Mesenchymal stem cell (in vitro differentiated cells and primary cell): ENCODE measurements at regions not wholly inside any gene's neighbourhood (a gene's known extent, or its start where the extent isn't known, plus 50 kb on each side); places are given as distances from the start of the nearest gene placed in this dataset.

Experiments
- DNase-seq: peaks from one replicate; pipeline ENCODE4 v3.0.0-alpha.2; 2013
- H2AFZ ChIP-seq: one replicate; pipeline ENCODE4 v1.6.1; 2013; ENCODE audit warnings: low read depth, mild to moderate bottlenecking, control low read depth, inconsistent platforms, low read length, moderate library complexity
- H2AK5ac ChIP-seq: 2 replicates; pipeline ENCODE4 v1.6.1; 2013; ENCODE audit warnings: low read length, moderate library complexity, mild to moderate bottlenecking, inconsistent platforms; ENCODE audit not compliant: severe bottlenecking
- H2BK120ac ChIP-seq: one replicate; pipeline ENCODE4 v1.6.1; 2013; ENCODE audit warnings: low read depth, mild to moderate bottlenecking, inconsistent platforms, low read length, moderate library complexity
- H2BK12ac ChIP-seq, 2 experiments: one replicate each; pipeline ENCODE4 v1.6.1; 2013; ENCODE audit warnings: inconsistent platforms in 2 of 2, low read length in 2 of 2, mild to moderate bottlenecking in 2 of 2, moderate library complexity in 2 of 2, control low read depth in 1 of 2
- H2BK15ac ChIP-seq: one replicate; pipeline ENCODE4 v1.6.1; 2013; ENCODE audit warnings: mild to moderate bottlenecking, low read depth, inconsistent platforms; ENCODE audit not compliant: poor library complexity, severe bottlenecking
- H2BK5ac ChIP-seq: 2 replicates; pipeline ENCODE4 v1.6.1; 2013; ENCODE audit warnings: low read depth, mild to moderate bottlenecking, low read length, control low read depth, inconsistent platforms; ENCODE audit not compliant: poor library complexity, severe bottlenecking
- H3K14ac ChIP-seq, 2 experiments: one replicate each; pipeline ENCODE4 v1.6.1; 2013; ENCODE audit warnings: inconsistent platforms in 2 of 2, low read length in 2 of 2, control low read depth in 1 of 2, mild to moderate bottlenecking in 1 of 2, moderate library complexity in 1 of 2
- H3K18ac ChIP-seq, 2 experiments: one replicate each; pipeline ENCODE4 v1.6.1; 2013; ENCODE audit warnings: inconsistent platforms in 2 of 2, low read length in 2 of 2, control low read depth in 1 of 2, low read depth in 1 of 2, mild to moderate bottlenecking in 1 of 2
- H3K23ac ChIP-seq, 2 experiments: one replicate each; pipeline ENCODE4 v1.6.1; 2013; ENCODE audit warnings: inconsistent platforms in 2 of 2, low read length in 2 of 2, mild to moderate bottlenecking in 2 of 2, moderate library complexity in 2 of 2, control low read depth in 1 of 2
- H3K27ac ChIP-seq: 2 replicates; pipeline ENCODE4 v1.5.1; 2013; ENCODE audit warnings: mild to moderate bottlenecking, moderate library complexity, low read length, control low read depth, inconsistent platforms; ENCODE audit not compliant: poor library complexity, severe bottlenecking
- H3K27me3 ChIP-seq, 2 experiments: 2 replicates each; pipeline versions ENCODE4 v1.6.1 to v1.7.0; 2013; ENCODE audit warnings: low read length in 2 of 2, mild to moderate bottlenecking in 2 of 2, moderate library complexity in 2 of 2, control low read depth in 1 of 2, inconsistent platforms in 1 of 2; ENCODE audit not compliant: control insufficient read depth in 1 of 2, insufficient read depth in 1 of 2
- H3K36me3 ChIP-seq, 2 experiments: 2 replicates each; pipeline versions ENCODE4 v1.6.1 to v1.7.0; 2013; ENCODE audit warnings: low read length in 2 of 2, control low read depth in 1 of 2, inconsistent platforms in 1 of 2, low read depth in 1 of 2, mild to moderate bottlenecking in 1 of 2; ENCODE audit not compliant: insufficient read depth in 2 of 2, control insufficient read depth in 1 of 2
- H3K4ac ChIP-seq, 2 experiments: one replicate each; pipeline ENCODE4 v1.6.1; 2013; ENCODE audit warnings: inconsistent platforms in 2 of 2, low read length in 2 of 2, mild to moderate bottlenecking in 2 of 2, moderate library complexity in 2 of 2, control low read depth in 1 of 2, low read depth in 1 of 2
- H3K4me1 ChIP-seq: 2 replicates; pipeline ENCODE4 v1.6.1; 2013; ENCODE audit warnings: low read depth, low read length, control low read depth; ENCODE audit not compliant: control insufficient read depth, insufficient read depth
- H3K4me2 ChIP-seq: 2 replicates; pipeline ENCODE4 v1.6.1; 2013; ENCODE audit warnings: low read length, mild to moderate bottlenecking, inconsistent platforms; ENCODE audit not compliant: poor library complexity, severe bottlenecking
- H3K4me3 ChIP-seq, 2 experiments: 2 replicates each; pipeline versions ENCODE4 v1.5.1 to v1.7.0; 2013; ENCODE audit warnings: low read length in 2 of 2, mild to moderate bottlenecking in 2 of 2, control low read depth in 1 of 2, low read depth in 1 of 2; ENCODE audit not compliant: insufficient read depth in 1 of 2
- H3K79me1 ChIP-seq: replicated peaks from 2 replicates; pipeline ENCODE4 v1.6.1; 2013; ENCODE audit warnings: mild to moderate bottlenecking, control low read depth, low read length, inconsistent platforms; ENCODE audit not compliant: poor library complexity, severe bottlenecking
- H3K9ac ChIP-seq: 2 replicates; pipeline ENCODE4 v1.7.0; 2013; ENCODE audit warnings: mild to moderate bottlenecking, low read length, moderate library complexity
- H3K9me3 ChIP-seq: 2 replicates; pipeline ENCODE4 v1.7.0; 2013; ENCODE audit warnings: mild to moderate bottlenecking, low read length; ENCODE audit not compliant: control insufficient read depth
- H4K8ac ChIP-seq: one replicate; pipeline ENCODE4 v1.6.1; 2013; ENCODE audit warnings: inconsistent platforms, mild to moderate bottlenecking, low read length, moderate library complexity
- H4K91ac ChIP-seq: one replicate; pipeline ENCODE4 v1.6.1; 2013; ENCODE audit warnings: mild to moderate bottlenecking, low read length, inconsistent platforms
- WGBS: methylation state at CpG from one replicate; pipeline ENCODE4 v1.1.7; 2013; ENCODE audit warnings: mixed read lengths; 5-methylcytosine and 5-hydroxymethylcytosine counted together

DNA sequence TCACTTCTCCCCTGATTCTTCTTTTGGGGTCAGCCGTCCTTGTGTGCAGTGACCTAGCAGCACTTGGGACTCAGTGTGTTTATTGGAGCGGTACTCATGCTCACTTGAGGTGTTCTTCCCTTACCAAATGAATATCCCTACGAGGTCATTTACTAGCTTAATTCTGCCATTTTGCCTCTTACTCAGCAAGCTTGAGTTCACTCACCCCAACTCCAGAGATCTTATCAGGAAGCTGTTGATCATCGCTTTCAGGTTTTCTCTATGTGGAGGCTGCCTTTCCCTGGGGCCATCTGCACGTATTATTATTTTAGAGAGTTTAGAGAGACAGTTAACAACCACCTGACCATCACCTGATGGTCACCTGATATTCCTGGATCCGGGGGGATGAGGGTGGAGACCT lies 1466.0 kb upstream of the GOT2 start:
- WGBS = 77% methylated on average over 6 of the region's 6 CpGs
- no peak overlapping the region for H3K4me2 ChIP-seq

DNA sequence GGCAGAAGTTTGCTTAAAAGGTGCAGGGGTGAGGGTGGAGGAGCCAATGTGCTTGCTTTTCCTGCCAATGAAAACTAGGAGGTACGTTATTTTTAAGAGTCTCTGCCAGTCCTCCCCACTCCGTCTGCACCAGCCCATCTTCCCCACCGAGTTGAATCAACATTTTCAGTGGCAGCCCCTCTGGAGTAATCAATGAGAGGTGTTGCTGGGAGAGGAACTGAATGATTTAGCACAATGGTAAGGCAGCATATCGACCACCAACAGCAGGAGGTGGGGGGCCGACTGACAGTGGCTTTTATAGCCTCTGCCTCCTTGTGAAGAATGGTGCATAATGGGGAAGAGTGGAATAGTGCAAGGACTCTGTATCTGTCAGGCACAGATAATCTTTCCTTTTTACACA lies 1465.0 kb upstream of the GOT2 start:
- Histone ChIP-seq H3K27ac (no peak overlapping the region), H3K4me3 (no peak overlapping the region), H2BK12ac (no peak overlapping the region), H2BK15ac (no peak overlapping the region), H4K8ac (no peak overlapping the region), H3K9ac (no peak overlapping the region), H2BK5ac (no peak overlapping the region), H2AK5ac (no peak overlapping the region), H3K79me1 (no peaks in the 10 kb centered on the region), H2AFZ (no peak overlapping the region), H3K4me2 (no peak overlapping the region), H3K4ac (no peak overlapping the region), H3K4me1 (no peaks in the 10 kb centered on the region), H3K36me3 (no peaks in the 10 kb centered on the region), H4K91ac (peak overlapping the region; percentile 27), H3K18ac (no peak overlapping the region), H3K9me3 (no peaks in the 10 kb centered on the region), H3K27me3 (peaks cover 0 to 9% of the 10 kb centered on the region in 2 experiments), H2BK120ac (no peak overlapping the region), H3K23ac (no peak overlapping the region), H3K14ac (no peak overlapping the region)
- DNase-seq = no peak
- WGBS = 2% methylated on average over 2 of the region's 5 CpGs

More for the DNA sequence above, 1466.0 kb upstream of the GOT2 start:
- H3K14ac ChIP-seq = no peak overlapping the region
- no peaks in the 10 kb centered on the region for H3K9me3 ChIP-seq
- no peaks in the 10 kb centered on the region for H3K79me1 ChIP-seq
- H3K4me1 ChIP-seq = no peaks in the 10 kb centered on the region
- no peaks in the 10 kb centered on the region for H3K36me3 ChIP-seq
- no peak overlapping the region for H2BK12ac ChIP-seq
- no peak overlapping the region for H3K4ac ChIP-seq
- H3K27me3 ChIP-seq = peaks cover 0 to 9% of the 10 kb centered on the region in 2 experiments
- DNase-seq = no peak
- no peak overlapping the region for H3K23ac ChIP-seq
- H4K8ac ChIP-seq = no peak overlapping the region
- H2BK120ac ChIP-seq = no peak overlapping the region
- H2AK5ac ChIP-seq = no peak overlapping the region
- H2BK15ac ChIP-seq = no peak overlapping the region
- H3K18ac ChIP-seq = no peak overlapping the region
- no peak overlapping the region for H3K9ac ChIP-seq
- H2AFZ ChIP-seq = no peak overlapping the region
- H2BK5ac ChIP-seq = no peak overlapping the region
- H3K4me3 ChIP-seq = no peak overlapping the region
- H3K27ac ChIP-seq = no peak overlapping the region
- no peak overlapping the region for H4K91ac ChIP-seq

DNA sequence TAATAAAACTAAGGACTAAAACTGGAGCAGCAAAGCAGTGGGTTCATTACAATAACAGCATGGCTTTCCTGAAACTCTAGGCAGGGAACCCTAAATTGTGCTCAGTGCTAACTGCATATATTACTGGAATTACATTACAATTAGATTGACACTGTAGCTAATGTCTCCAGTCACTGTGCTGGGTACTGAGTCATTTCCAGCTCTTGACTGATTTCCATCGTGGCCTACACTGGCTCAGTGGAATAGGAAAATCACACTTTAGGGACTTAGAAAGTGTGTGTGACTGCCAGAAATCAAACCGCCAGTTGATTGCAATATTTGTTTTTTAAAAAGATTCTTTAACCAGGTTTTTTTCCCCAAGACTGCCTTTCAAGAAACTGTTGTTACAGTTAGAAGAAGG lies 1447.4 kb upstream of the GOT2 start:
- Histone ChIP-seq H2BK5ac (no peak overlapping the region), H2AK5ac (no peak overlapping the region), H3K36me3 (no peaks in the 10 kb centered on the region), H4K91ac (no peak overlapping the region), H3K9ac (no peak overlapping the region), H3K23ac (no peak overlapping the region), H4K8ac (no peak overlapping the region), H3K79me1 (no peaks in the 10 kb centered on the region), H3K18ac (no peak overlapping the region), H2BK120ac (no peak overlapping the region), H3K4me1 (no peaks in the 10 kb centered on the region), H3K4ac (no peak overlapping the region), H3K14ac (no peak overlapping the region), H2BK12ac (no peak overlapping the region), H3K9me3 (no peaks in the 10 kb centered on the region), H3K4me3 (no peak overlapping the region), H2AFZ (no peak overlapping the region), H3K27ac (no peak overlapping the region), H2BK15ac (no peak overlapping the region), H3K27me3 (no peaks in the 10 kb centered on the region), H3K4me2 (no peak overlapping the region)
- WGBS = 6% methylated on average over 1 of the region's 2 CpGs
- DNase-seq = no peak

DNA sequence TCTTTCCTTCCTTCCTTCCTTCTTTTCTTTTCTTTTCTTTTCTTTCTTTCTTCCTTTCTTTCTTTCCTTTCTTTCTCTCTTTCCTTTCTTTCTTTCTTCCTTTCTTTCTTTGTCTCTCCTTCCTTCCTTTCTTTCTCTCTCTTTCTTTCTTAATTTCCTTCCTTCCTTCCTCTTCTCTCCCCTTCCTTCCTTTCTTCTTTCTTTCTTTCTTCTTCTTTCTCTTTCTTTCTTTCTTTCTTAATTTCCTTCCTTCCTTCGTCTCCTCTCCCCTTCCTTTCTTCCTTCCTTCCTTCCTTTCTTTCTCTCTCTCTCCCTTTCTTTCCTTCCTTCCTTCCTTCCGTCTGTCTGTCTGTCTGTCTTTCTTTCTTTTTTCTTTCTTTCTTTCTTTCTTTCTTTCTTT lies 1446.5 kb upstream of the GOT2 start:
- Histone ChIP-seq H3K27ac (no peak overlapping the region), H3K9ac (no peak overlapping the region), H2BK15ac (no peak overlapping the region), H4K8ac (no peak overlapping the region), H2BK5ac (no peak overlapping the region), H3K4ac (no peak overlapping the region), H3K4me1 (no peaks in the 10 kb centered on the region), H3K14ac (no peak overlapping the region), H2BK120ac (no peak overlapping the region), H3K27me3 (no peaks in the 10 kb centered on the region), H3K9me3 (no peaks in the 10 kb centered on the region), H2BK12ac (no peak overlapping the region), H3K18ac (no peak overlapping the region), H3K36me3 (no peaks in the 10 kb centered on the region), H4K91ac (no peak overlapping the region), H3K79me1 (no peaks in the 10 kb centered on the region), H3K4me2 (no peak overlapping the region), H2AK5ac (no peak overlapping the region), H3K23ac (no peak overlapping the region), H2AFZ (no peak overlapping the region), H3K4me3 (no peak overlapping the region)
- DNase-seq = no peak
- 72% methylated on average over 2 of the region's 2 CpGs for WGBS
